HTR-8/SVneo (cell line): ENCODE measurements at regions not wholly inside any gene's neighbourhood (a gene's known extent, or its start where the extent isn't known, plus 50 kb on each side); places are given as distances from the start of the nearest gene placed in this dataset.

Experiments used
- DNase-seq: peaks from one replicate; pipeline ENCODE4 v3.0.0; 2011; ENCODE audit warnings: low spot score, mixed read lengths; ENCODE audit not compliant: insufficient read length
- FAIRE-seq: peaks from 2 replicates; lab custom pipeline; 2011; peaks lifted over from hg19 to GRCh38; lab: Jason Lieb, UNC

DNA sequence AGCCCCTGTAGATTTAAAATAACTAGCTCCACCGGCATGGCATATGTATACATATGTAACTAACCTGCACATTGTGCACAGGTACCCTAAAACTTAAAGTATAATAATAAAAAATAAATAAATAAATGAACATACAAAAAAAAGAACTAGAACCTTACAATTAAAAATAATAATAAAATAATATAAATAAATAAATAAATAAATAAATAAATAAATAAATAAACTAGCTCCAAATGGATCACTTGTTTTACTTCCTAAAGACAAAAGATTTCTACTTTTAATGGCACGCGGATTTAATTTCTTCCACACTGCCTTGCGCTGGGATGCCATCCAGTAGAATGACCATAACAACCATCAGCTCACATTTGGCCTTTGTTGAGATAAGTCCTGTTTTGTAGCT, 141.0 kb upstream of the NRSN1 start:
- FAIRE-seq = no peak
- DNase-seq = no peak

DNA sequence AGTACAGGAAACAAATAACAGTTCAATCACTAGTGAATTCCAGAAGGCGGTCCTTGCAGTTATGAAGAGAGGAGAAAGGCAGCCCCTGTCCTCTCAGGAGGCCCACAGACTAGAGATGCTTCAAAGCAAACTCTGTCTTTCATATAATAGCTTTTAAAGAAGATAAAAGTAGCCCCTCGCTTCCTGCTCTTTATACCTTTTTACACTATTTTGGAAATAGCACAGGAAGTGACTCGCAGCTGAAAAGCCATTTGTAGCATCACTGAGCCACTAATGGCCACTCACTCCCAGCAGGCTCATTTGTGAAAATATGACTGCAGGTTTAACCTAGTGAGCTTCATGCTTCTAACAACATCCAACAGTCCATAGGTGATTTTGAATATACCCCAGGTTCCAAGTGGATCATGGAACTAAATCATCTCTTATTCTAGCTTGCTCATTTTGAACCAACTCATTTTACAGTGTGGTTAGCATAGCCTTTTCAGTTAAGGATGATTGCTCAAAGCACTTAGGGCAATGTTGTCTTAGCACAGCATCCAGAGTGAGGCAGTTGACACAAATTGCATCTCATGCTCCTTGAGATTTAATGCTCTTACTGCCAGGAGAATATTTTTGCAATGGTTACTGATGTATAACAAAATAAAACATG, 136.0 kb upstream of the NRSN1 start:
- no peak for DNase-seq
- no peak for FAIRE-seq

- no peak for FAIRE-seq
- no peak for DNase-seq
These were observed 132.0 kb upstream of the NRSN1 start for GRCh38 chr6:23994013-23994412.

- FAIRE-seq (no peak), DNase-seq (no peak)
These were observed 122.0 kb upstream of the NRSN1 start for GRCh38 chr6:24004062-24004461.

DNA sequence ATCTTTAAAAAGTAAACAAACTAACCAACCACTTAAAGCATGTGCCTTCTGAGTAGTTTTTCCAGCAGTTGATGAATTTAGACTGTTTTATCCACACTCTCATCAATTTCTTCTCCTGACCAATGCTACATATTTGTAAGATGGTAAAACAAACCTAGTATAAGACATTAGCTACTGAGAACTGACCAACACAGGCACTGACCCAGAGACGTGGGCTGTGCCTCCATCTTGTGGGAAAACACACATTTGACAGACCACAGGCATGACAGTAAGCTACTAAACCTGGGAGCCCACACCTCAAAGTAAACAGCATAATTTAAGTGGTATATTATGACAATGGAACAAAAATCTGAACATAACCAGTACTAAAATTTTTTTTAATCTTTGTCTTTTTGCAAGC, 121.4 kb upstream of the NRSN1 start:
- DNase-seq (no peak), FAIRE-seq (no peak)

DNA sequence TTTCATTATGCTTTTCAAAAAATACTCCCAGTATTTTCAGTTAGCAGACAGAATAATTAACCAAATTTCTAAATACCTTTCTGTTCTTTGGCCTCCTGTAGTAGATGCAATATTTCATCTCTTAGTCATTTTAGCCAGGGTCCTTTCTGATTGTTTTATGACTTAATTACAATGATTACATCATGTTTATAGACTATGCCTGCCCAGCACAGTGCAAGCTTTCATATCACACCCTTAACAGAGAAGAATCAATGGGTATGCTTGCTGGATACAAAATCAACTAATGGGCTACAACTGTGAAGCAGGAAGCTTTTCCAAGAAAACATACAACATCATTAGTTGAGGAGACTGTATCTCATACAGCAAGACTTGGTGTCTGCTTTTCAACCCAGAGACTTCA, 119.8 kb upstream of the NRSN1 start:
- DNase-seq = no peak
- FAIRE-seq = no peak

DNA sequence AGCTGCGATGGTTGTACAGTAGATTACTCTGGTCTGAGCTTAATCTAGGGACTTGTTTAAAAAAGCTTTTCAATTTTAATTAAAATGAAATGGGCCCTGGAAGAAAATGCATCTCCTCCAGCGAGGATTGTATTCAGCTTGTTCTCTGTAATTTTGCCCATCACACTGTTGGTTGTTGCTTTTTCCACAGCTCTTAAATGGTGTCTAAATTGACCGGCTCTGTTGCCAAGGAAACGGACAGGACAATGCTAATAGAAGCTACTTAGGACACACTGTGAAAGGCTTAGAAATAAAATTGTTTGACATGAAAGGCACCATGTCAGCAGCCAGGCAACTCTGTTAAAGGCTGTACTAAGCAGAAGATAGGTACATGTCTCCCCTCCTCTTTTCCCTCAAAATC, 116.7 kb upstream of the NRSN1 start:
- FAIRE-seq (no peak), DNase-seq (no peak)

DNA sequence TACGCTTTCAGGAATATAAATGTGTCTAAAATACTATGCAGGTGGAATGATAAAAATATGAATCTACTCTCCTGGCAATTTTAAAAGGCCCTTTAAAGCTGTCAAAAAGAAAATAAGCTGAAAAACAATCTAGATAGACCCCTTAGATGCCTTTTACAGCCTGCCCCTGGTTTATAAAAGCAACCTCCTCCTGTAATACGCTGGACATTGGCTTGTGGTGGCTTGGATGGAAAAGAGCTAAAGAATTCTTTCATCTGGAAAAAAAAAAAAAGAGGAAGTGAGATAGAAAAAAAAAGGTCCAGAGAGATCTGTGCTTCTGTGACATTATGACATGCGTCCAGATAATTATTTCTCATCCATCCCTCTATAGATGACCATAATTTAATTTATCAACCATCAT, 115.9 kb upstream of the NRSN1 start:
- FAIRE-seq = no peak

GRCh38 chr6:24016286-24016685, 109.7 kb upstream of the NRSN1 start:
- no peak for DNase-seq
- FAIRE-seq = no peak

More for the DNA sequence above, 115.9 kb upstream of the NRSN1 start:
- no peak for DNase-seq

- FAIRE-seq (no peak), DNase-seq (no peak)
These were observed 109.2 kb upstream of the NRSN1 start for GRCh38 chr6:24016857-24017256.

DNA sequence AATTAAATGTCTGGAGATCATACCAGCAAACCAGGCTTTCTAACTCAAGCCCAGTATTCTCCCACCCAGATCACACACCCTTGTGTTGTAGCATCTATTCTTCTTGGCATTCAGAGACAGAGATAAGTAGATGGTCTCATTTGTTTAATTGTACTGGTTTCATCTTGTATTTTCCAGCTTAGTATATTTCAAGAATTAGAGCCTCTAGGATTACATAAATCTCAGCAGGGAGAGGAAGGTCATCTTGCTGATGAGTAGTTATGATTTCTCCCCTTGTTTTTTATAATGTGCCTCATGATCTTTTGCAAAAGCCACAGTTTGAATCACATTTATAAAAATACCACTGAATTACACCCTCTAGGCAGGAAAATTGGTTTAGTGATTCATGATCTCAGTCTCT, 106.6 kb upstream of the NRSN1 start:
- FAIRE-seq = no peak

DNA sequence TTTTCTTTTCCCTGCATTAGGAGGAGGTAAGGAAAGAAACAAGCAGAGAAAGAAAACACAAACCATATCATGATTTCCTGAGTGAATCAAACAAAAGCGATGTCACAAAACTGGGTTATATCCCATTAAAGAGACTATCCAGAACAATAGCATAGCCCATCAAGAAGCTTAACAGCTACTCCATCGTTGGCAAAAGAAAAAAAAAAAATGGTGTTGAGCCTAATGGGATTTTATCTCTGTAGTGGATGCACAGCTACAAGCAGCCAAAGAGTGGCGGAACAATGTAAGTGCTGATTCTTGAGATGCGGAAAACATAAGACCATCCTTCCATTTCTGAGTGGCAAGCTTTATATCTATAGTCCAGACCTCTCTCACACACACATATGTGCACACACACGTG, 106.2 kb upstream of the NRSN1 start:
- DNase-seq (no peak), FAIRE-seq (no peak)

More for the DNA sequence above, 106.6 kb upstream of the NRSN1 start:
- no peak for DNase-seq

DNA sequence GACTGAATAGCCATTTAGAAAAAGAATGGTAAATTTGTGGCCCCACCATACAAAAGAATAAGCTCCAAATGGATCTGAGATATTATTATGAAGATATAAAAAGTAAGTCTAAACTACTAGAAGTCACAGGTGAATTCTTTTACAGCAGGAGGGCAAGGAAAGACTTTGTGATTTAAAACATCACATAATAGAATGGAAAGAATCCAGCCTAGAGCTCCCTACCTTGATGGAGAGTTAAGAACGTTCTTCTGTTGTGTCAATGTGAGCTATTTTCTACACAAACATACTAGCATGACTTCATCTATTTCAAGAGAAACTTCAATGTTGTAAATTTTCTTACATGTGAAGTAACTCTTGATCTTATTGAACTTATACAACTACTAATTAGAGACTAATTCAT, 100.0 kb upstream of the NRSN1 start:
- FAIRE-seq (no peak), DNase-seq (no peak)

DNA sequence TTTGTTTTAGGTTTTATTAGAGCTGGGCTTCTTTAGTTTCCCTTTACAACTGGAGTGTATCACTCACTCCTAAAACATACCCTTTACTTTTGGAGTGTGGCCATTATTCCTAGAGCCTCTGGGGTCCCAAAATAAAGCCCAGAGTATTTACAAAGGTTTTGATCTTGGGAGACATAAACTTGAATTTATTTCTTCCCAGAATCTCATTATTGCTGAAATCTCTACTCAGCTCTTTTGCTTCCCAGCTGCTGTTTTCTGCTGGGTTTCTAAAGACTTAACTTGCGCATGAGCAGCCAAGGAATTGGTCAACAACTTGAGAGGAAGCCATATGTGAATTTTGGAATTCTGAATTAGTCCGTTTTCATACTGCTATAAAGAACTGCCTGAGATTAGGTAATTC, 94.5 kb upstream of the NRSN1 start:
- DNase-seq = no peak
- no peak for FAIRE-seq

- FAIRE-seq (no peak), DNase-seq (no peak)
These were observed 92.9 kb upstream of the NRSN1 start for GRCh38 chr6:24032896-24033688.

DNA sequence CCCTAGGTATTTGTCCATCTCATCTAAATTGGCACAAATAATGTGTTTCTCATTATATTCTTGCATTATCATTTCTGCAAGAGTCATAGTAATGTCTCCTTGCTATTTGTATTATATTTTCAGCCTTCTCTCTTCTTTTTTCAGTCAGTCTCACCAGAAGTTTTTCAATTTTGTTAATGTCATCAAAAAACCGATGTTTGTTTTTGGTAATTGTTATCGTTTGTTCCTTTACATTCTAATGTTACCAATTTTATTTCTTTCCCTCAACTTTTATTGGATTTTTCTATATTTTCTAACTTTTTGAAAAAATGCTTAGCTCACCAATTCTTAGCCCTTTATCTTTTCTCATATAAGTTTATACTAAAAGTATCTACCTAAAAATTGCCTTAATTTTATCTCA, 82.2 kb upstream of the NRSN1 start:
- DNase-seq (no peak), FAIRE-seq (no peak)

DNA sequence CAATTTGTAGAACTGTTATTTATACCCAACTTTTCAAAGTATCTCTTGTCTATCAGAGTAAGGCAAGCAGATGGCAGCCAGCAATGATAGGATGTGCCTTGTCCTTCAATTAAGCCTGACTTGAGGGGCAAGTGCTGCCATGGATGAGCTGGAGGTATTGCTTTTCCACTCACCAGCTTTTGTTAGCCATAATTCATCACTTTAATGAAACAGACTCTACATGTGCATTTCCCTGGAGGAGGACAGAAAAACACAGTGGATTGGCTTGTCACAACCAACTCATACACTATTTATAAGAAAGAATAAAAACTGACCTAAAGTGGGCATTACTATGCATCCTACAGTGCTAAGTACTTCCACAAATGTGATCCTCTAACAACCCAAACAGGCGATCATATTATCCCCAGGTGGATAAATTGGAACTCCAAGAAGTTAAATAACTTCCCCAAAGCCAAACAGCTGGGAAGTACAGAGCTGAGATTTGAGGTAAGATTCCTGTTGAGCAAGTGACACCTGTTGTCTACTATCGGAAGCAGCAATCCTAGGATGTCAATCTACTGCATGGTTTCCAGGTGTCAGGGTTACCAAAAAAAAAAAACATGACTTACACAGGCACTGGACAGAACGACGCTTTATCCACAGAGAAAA, 73.9 kb upstream of the NRSN1 start:
- FAIRE-seq = no peak
- DNase-seq = no peak

DNA sequence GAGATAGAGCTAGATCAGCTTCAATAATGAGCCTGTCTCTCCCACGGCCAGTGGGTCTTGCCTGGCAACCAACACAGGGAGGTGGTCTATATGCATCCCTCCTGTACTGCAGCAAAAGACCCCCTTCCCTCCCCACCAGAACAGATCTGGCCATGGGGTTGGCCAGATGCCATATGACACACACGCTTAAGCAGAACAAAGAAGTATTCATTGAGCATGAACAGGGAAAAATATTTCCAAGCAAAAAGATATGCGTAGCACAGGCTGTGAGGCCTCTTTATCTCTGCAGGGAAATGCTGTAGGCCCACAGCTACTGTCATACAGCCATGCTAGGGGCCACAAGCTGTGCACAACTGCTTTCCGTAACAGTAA, 73.4 kb upstream of the NRSN1 start:
- no peak for FAIRE-seq
- no peak for DNase-seq

DNA sequence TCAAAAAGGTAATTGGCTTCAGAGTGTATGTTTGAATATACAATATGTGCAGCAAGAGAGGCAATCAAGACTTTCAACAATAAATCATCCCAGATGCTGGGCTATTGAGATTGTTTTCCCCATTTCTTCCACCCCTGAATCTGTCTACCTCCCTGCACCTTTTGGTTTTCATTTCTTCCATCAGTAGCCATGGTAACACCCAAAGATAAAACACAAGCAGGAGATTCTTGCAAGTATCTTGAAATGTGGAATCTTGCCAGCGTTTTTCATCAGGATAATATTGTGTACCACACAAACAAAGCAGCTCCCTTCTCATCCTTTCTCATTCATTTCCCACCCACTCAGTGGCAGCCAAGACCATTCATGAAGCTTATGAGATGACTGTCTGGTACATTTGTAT, 73.0 kb upstream of the NRSN1 start:
- no peak for DNase-seq
- FAIRE-seq = no peak

GRCh38 chr6:24054388-24054787, 71.6 kb upstream of the NRSN1 start:
- DNase-seq (no peak), FAIRE-seq (no peak)

- no peak for FAIRE-seq
- DNase-seq = no peak
These were observed 69.4 kb upstream of the NRSN1 start for GRCh38 chr6:24056567-24056966.

GRCh38 chr6:24057030-24057429, 69.0 kb upstream of the NRSN1 start:
- DNase-seq = no peak
- no peak for FAIRE-seq
